NCI-H1417 treated with DMSO at 0.1 percent for 48 hours (cell line): ENCODE measurements at regions not wholly inside any gene's neighbourhood (a gene's known extent, or its start where the extent isn't known, plus 50 kb on each side); places are given as distances from the start of the nearest gene placed in this dataset.

ENCODE experiments used
- DNase-seq: peaks from one replicate; lab custom pipeline; 2025; lab: John Stamatoyannopoulos, UW

GRCh38 chr10:43002596-43002995 is 74.3 kb upstream of the RET start:
- DNase-seq = no peak

- DNase-seq = no peak
Measured at GRCh38 chr10:43006490-43006889, 70.4 kb upstream of the RET start.

GRCh38 chr10:43012578-43012977 is 64.3 kb upstream of the RET start:
- no peak for DNase-seq

GRCh38 chr10:43013065-43013464 is 63.8 kb upstream of the RET start:
- DNase-seq = no peak

GRCh38 chr10:43024524-43024923 is 52.3 kb upstream of the RET start:
- DNase-seq = no peak

- no peak for DNase-seq
Measured at GRCh38 chr10:43024942-43025700, 51.7 kb upstream of the RET start.

GRCh38 chr10:43026039-43026973 is 50.6 kb upstream of the RET start:
- no peak for DNase-seq
